Neuronal stem cell (in vitro differentiated cells): ENCODE measurements at regions not wholly inside any gene's neighbourhood (a gene's known extent, or its start where the extent isn't known, plus 50 kb on each side); places are given as distances from the start of the nearest gene placed in this dataset.

ENCODE experiments used
- DNase-seq: peaks from one replicate; pipeline ENCODE4 v3.0.0-alpha.2; 2013; ENCODE audit warnings: low spot score
- H2AFZ ChIP-seq: one replicate; pipeline ENCODE4 v1.6.1; 2013; ENCODE audit warnings: mild to moderate bottlenecking, low read length, inconsistent platforms
- H2AK5ac ChIP-seq: 2 replicates; pipeline ENCODE4 v1.6.1; 2013; ENCODE audit warnings: low read depth, mild to moderate bottlenecking, inconsistent platforms, low read length, moderate library complexity, mixed read lengths
- H2BK120ac ChIP-seq: 2 replicates; pipeline ENCODE4 v1.6.1; 2013; ENCODE audit warnings: low read depth, mild to moderate bottlenecking, inconsistent platforms, low read length, moderate library complexity, mixed read lengths
- H2BK12ac ChIP-seq: one replicate; pipeline ENCODE4 v1.6.1; 2013; ENCODE audit warnings: low read length, inconsistent platforms
- H2BK15ac ChIP-seq: 2 replicates; pipeline ENCODE4 v1.6.1; 2013; ENCODE audit warnings: mild to moderate bottlenecking, low read length, inconsistent platforms, mixed read lengths
- H2BK5ac ChIP-seq: one replicate; pipeline ENCODE4 v1.6.1; 2013; ENCODE audit warnings: inconsistent platforms, mild to moderate bottlenecking, low read length, moderate library complexity
- H3K14ac ChIP-seq: one replicate; pipeline ENCODE4 v1.6.1; 2013; ENCODE audit warnings: low read length, inconsistent platforms
- H3K18ac ChIP-seq: 2 replicates; pipeline ENCODE4 v1.6.1; 2013; ENCODE audit warnings: low read length, inconsistent platforms
- H3K23ac ChIP-seq: 2 replicates; pipeline ENCODE4 v1.6.1; 2013; ENCODE audit warnings: low read depth, mild to moderate bottlenecking, mixed read lengths, low read length, inconsistent platforms; ENCODE audit not compliant: poor library complexity
- H3K27ac ChIP-seq: replicated peaks from 3 replicates; pipeline ENCODE4 v1.5.1; 2013; ENCODE audit warnings: low read length, inconsistent platforms
- H3K27me3 ChIP-seq, 3 experiments: 2 replicates each; pipeline ENCODE4 v1.6.1; 2013; ENCODE audit warnings: low read length in 3 of 3, mild to moderate bottlenecking in 2 of 3, inconsistent platforms in 1 of 3, low read depth in 1 of 3, mixed read lengths in 1 of 3, moderate library complexity in 1 of 3; ENCODE audit not compliant: control insufficient read depth in 3 of 3, insufficient read depth in 3 of 3
- H3K36me3 ChIP-seq, 2 donors: replicated peaks in 1 of 2; 2 replicates each; pipeline ENCODE4 v1.6.1; 2013; ENCODE audit warnings: low read length in 2 of 2; ENCODE audit not compliant: control insufficient read depth in 2 of 2, insufficient read depth in 2 of 2
- H3K4ac ChIP-seq: 2 replicates; pipeline ENCODE4 v1.6.1; 2013; ENCODE audit warnings: inconsistent platforms, mild to moderate bottlenecking, low read length, moderate library complexity
- H3K4me1 ChIP-seq, 2 donors: 1 replicate in 1 of 2; 2 replicates in 1 of 2; pipeline ENCODE4 v1.6.1; 2013; ENCODE audit warnings: low read length in 2 of 2, low read depth in 1 of 2; ENCODE audit not compliant: control insufficient read depth in 2 of 2, insufficient read depth in 1 of 2
- H3K4me2 ChIP-seq: one replicate; pipeline ENCODE4 v1.6.1; 2013; ENCODE audit warnings: mild to moderate bottlenecking, low read length, inconsistent platforms; ENCODE audit not compliant: insufficient read depth, poor library complexity, severe bottlenecking
- H3K4me3 ChIP-seq, 2 donors: 2 replicates each; pipeline ENCODE4 v1.5.1; 2013; ENCODE audit warnings: low read length in 2 of 2, mild to moderate bottlenecking in 2 of 2, inconsistent platforms in 1 of 2, moderate library complexity in 1 of 2
- H3K79me1 ChIP-seq: one replicate; pipeline ENCODE4 v1.6.1; 2013; ENCODE audit warnings: low read depth, mild to moderate bottlenecking, inconsistent platforms, low read length, moderate library complexity
- H3K9ac ChIP-seq: one replicate; pipeline ENCODE4 v1.6.1; 2013; ENCODE audit warnings: mild to moderate bottlenecking, low read depth, low read length, inconsistent platforms; ENCODE audit not compliant: poor library complexity
- H3K9me3 ChIP-seq, 2 donors: replicated peaks in 1 of 2; 2 replicates each; pipeline versions ENCODE3 to v1.6.1; 2013; ENCODE audit warnings: low read length in 2 of 2, mild to moderate bottlenecking in 2 of 2, inconsistent platforms in 1 of 2, low read depth in 1 of 2, mixed read lengths in 1 of 2, moderate library complexity in 1 of 2; ENCODE audit not compliant: control insufficient read depth in 2 of 2, insufficient read depth in 1 of 2
- H4K8ac ChIP-seq: one replicate; pipeline ENCODE4 v1.6.1; 2013; ENCODE audit warnings: low read depth, mild to moderate bottlenecking, inconsistent platforms, low read length, moderate library complexity
- H4K91ac ChIP-seq: one replicate; pipeline ENCODE4 v1.6.1; 2013; ENCODE audit warnings: low read length, low read depth, mild to moderate bottlenecking, inconsistent platforms; ENCODE audit not compliant: poor library complexity
- WGBS, 2 donors: extraction: QIAGEN DNeasy Blood & Tissue Kit; methylation state at CpG; one replicate each; pipeline ENCODE4 v1.1.7; 2013; ENCODE audit warnings: missing lambda C conversion rate in 2 of 2, mixed read lengths in 1 of 2; ENCODE audit not compliant: insufficient read length in 2 of 2, insufficient replicate concordance in 1 of 2; ENCODE audit errors: extremely low coverage in 2 of 2; 5-methylcytosine and 5-hydroxymethylcytosine counted together

GRCh38 chr20:12079490-12079889 is 161.8 kb downstream of the BTBD3 start:
- Histone ChIP-seq H3K27me3 (no peaks in the 10 kb centered on the region), H2BK12ac (peak overlapping the region; percentile 28), H2BK120ac (no peak overlapping the region), H3K14ac (no peak overlapping the region), H2BK5ac (no peak overlapping the region), H3K9ac (no peak overlapping the region), H2BK15ac (no peak overlapping the region), H2AK5ac (no peak overlapping the region), H3K36me3 (no peaks in the 10 kb centered on the region), H3K18ac (no peak overlapping the region), H3K4me2 (no peak overlapping the region), H3K4ac (no peak overlapping the region), H3K4me1 (peaks cover 0 to 5% of the 10 kb centered on the region in 2 donors), H3K27ac (no peak overlapping the region), H3K9me3 (peaks cover 0 to 2% of the 10 kb centered on the region in 2 donors), H3K79me1 (no peaks in the 10 kb centered on the region), H4K8ac (no peak overlapping the region), H3K4me3 (no peak overlapping the region), H2AFZ (no peak overlapping the region), H3K23ac (no peak overlapping the region), H4K91ac (no peak overlapping the region)
- no peak for DNase-seq
- no CpG with 5 or more reads among the region's 4 CpGs for WGBS, 2 donors

GRCh38 chr20:12083269-12083668 is 165.6 kb downstream of the BTBD3 start:
- H3K4me3 ChIP-seq: no peak overlapping the region
- H2BK15ac ChIP-seq: no peak overlapping the region
- H2BK120ac ChIP-seq: no peak overlapping the region
- no peak overlapping the region for H3K14ac ChIP-seq
- H3K9me3 ChIP-seq: peaks cover 0 to 1% of the 10 kb centered on the region in 2 donors
- H3K27me3 ChIP-seq: no peaks in the 10 kb centered on the region
- H3K36me3 ChIP-seq: no peaks in the 10 kb centered on the region
- no peak overlapping the region for H2AK5ac ChIP-seq
- no peak overlapping the region for H3K23ac ChIP-seq
- H3K4ac ChIP-seq: no peak overlapping the region
- H3K79me1 ChIP-seq: no peaks in the 10 kb centered on the region
- DNase-seq: no peak
- no peak overlapping the region for H3K27ac ChIP-seq
- no CpG with 5 or more reads among the region's 2 CpGs for WGBS, 2 donors
- no peak overlapping the region for H4K91ac ChIP-seq
- no peak overlapping the region for H3K9ac ChIP-seq
- no peak overlapping the region for H2BK5ac ChIP-seq
- no peak overlapping the region for H4K8ac ChIP-seq
- H3K4me2 ChIP-seq: no peak overlapping the region
- H2AFZ ChIP-seq: no peak overlapping the region
- no peak overlapping the region for H3K18ac ChIP-seq
- H3K4me1 ChIP-seq: peaks cover 0 to 7% of the 10 kb centered on the region in 2 donors
- no peak overlapping the region for H2BK12ac ChIP-seq

GRCh38 chr20:12084482-12084881 is 166.8 kb downstream of the BTBD3 start:
- peaks cover 0 to 1% of the 10 kb centered on the region in 2 donors for H3K9me3 ChIP-seq
- no peak overlapping the region for H3K14ac ChIP-seq
- no peak overlapping the region for H4K8ac ChIP-seq
- H2AK5ac ChIP-seq: no peak overlapping the region
- H3K23ac ChIP-seq: no peak overlapping the region
- H3K36me3 ChIP-seq: no peaks in the 10 kb centered on the region
- H2BK120ac ChIP-seq: no peak overlapping the region
- no peak overlapping the region for H3K18ac ChIP-seq
- H3K4me3 ChIP-seq: no peak overlapping the region
- peaks cover 0 to 7% of the 10 kb centered on the region in 2 donors for H3K4me1 ChIP-seq
- H3K27ac ChIP-seq: no peak overlapping the region
- no peaks in the 10 kb centered on the region for H3K27me3 ChIP-seq
- no peaks in the 10 kb centered on the region for H3K79me1 ChIP-seq
- WGBS, 2 donors: no CpG with 5 or more reads among the region's 2 CpGs
- DNase-seq: no peak
- H2BK12ac ChIP-seq: no peak overlapping the region
- H2AFZ ChIP-seq: no peak overlapping the region
- H2BK5ac ChIP-seq: no peak overlapping the region
- H4K91ac ChIP-seq: no peak overlapping the region
- no peak overlapping the region for H2BK15ac ChIP-seq
- no peak overlapping the region for H3K4me2 ChIP-seq
- no peak overlapping the region for H3K9ac ChIP-seq
- H3K4ac ChIP-seq: no peak overlapping the region

- H2AK5ac ChIP-seq: no peak overlapping the region
- no peak overlapping the region for H3K4me3 ChIP-seq
- peak overlapping the region; percentile 4 for H3K27ac ChIP-seq
- H2BK15ac ChIP-seq: no peak overlapping the region
- H3K36me3 ChIP-seq: no peaks in the 10 kb centered on the region
- no peak overlapping the region for H2AFZ ChIP-seq
- no CpG with 5 or more reads among the region's 1 CpG for WGBS, 2 donors
- H3K23ac ChIP-seq: no peak overlapping the region
- H3K18ac ChIP-seq: no peak overlapping the region
- H2BK12ac ChIP-seq: no peak overlapping the region
- peak; percentile 20 for DNase-seq
- no peaks in the 10 kb centered on the region for H3K79me1 ChIP-seq
- H3K4me2 ChIP-seq: no peak overlapping the region
- H2BK120ac ChIP-seq: no peak overlapping the region
- no peak overlapping the region for H3K4ac ChIP-seq
- H4K91ac ChIP-seq: no peak overlapping the region
- H3K9ac ChIP-seq: no peak overlapping the region
- H4K8ac ChIP-seq: no peak overlapping the region
- no peaks in the 10 kb centered on the region for H3K27me3 ChIP-seq
- H3K14ac ChIP-seq: no peak overlapping the region
- no peak overlapping the region for H2BK5ac ChIP-seq
- peaks cover 0 to 1% of the 10 kb centered on the region in 2 donors for H3K9me3 ChIP-seq
- H3K4me1 ChIP-seq: peaks cover 0 to 7% of the 10 kb centered on the region in 2 donors
Observed at GRCh38 chr20:12086359-12086758, 168.7 kb downstream of the BTBD3 start.
